Inflammatory macrophage treated with lipopolysaccharide for 4 hours (primary cell): ENCODE measurements at regions not wholly inside any gene's neighbourhood (a gene's known extent, or its start where the extent isn't known, plus 50 kb on each side); places are given as distances from the start of the nearest gene placed in this dataset.
"Not testable (repeated sequence)": the region's sequence is repeated elsewhere in the genome, so short reads cannot be mapped to it uniquely, and the experiment has no call there.

Source experiments
- DNase-seq: peaks from one replicate; pipeline ENCODE4 v3.0.0-alpha.2; 2020

GRCh38 chr5:100983601-100984000, 80.5 kb upstream of the ST8SIA4 start:
- not testable (repeated sequence) for DNase-seq

GRCh38 chr5:100974082-100974481, 71.0 kb upstream of the ST8SIA4 start:
- no peak for DNase-seq

GRCh38 chr5:100970646-100971255, 67.7 kb upstream of the ST8SIA4 start:
- DNase-seq, result no peak

- no peak for DNase-seq
Measured at GRCh38 chr5:100965291-100965690, 62.2 kb upstream of the ST8SIA4 start.
